M059J (cell line): ENCODE measurements at regions not wholly inside any gene's neighbourhood (a gene's known extent, or its start where the extent isn't known, plus 50 kb on each side); places are given as distances from the start of the nearest gene placed in this dataset.
"Not testable (repeated sequence)": the region's sequence is repeated elsewhere in the genome, so short reads cannot be mapped to it uniquely, and the experiment has no call there.

Experiments used
- DNase-seq: peaks from one replicate; pipeline ENCODE4 v3.0.0-alpha.2; 2012; ENCODE audit warnings: low read depth

GRCh38 chr6:15114061-15114460 is 131.8 kb upstream of the JARID2 start:
- DNase-seq = no peak

GRCh38 chr6:15116889-15117288 is 129.0 kb upstream of the JARID2 start:
- no peak for DNase-seq

- DNase-seq = no peak
Measured at GRCh38 chr6:15121443-15121842, 124.4 kb upstream of the JARID2 start.

GRCh38 chr6:15121977-15122550 is 123.8 kb upstream of the JARID2 start:
- no peak for DNase-seq

GRCh38 chr6:15129887-15130286 is 116.0 kb upstream of the JARID2 start:
- no peak for DNase-seq

- DNase-seq = no peak
Measured at GRCh38 chr6:15131234-15131633, 114.6 kb upstream of the JARID2 start.

- DNase-seq = no peak
Measured at GRCh38 chr6:15131651-15132061, 114.2 kb upstream of the JARID2 start.

GRCh38 chr6:15132167-15132566 is 113.7 kb upstream of the JARID2 start:
- DNase-seq = no peak

- peak; percentile 99 for DNase-seq
Measured at GRCh38 chr6:15132854-15133670, 112.8 kb upstream of the JARID2 start.

- DNase-seq = no peak
Measured at GRCh38 chr6:15137086-15137485, 108.8 kb upstream of the JARID2 start.

GRCh38 chr6:15143086-15143485 is 102.8 kb upstream of the JARID2 start:
- no peak for DNase-seq

- DNase-seq = no peak
Measured at GRCh38 chr6:15143540-15143939, 102.3 kb upstream of the JARID2 start.

- DNase-seq = no peak
Measured at GRCh38 chr6:15145821-15146220, 100.0 kb upstream of the JARID2 start.

GRCh38 chr6:15147827-15148226 is 98.0 kb upstream of the JARID2 start:
- DNase-seq = no peak

GRCh38 chr6:15148356-15148946 is 97.4 kb upstream of the JARID2 start:
- DNase-seq = peak; percentile 87

- DNase-seq = no peak
Measured at GRCh38 chr6:15150207-15150606, 95.7 kb upstream of the JARID2 start.

GRCh38 chr6:15152700-15153099 is 93.2 kb upstream of the JARID2 start:
- no peak for DNase-seq

- no peak for DNase-seq
Measured at GRCh38 chr6:15153191-15153590, 92.7 kb upstream of the JARID2 start.

GRCh38 chr6:15157479-15157878 is 88.4 kb upstream of the JARID2 start:
- DNase-seq = no peak

GRCh38 chr6:15158821-15159619 is 86.8 kb upstream of the JARID2 start:
- no peak for DNase-seq

GRCh38 chr6:15160812-15161211 is 85.1 kb upstream of the JARID2 start:
- no peak for DNase-seq

GRCh38 chr6:15164855-15165254 is 81.0 kb upstream of the JARID2 start:
- not testable (repeated sequence) for DNase-seq
